Ishikawa (cell line): ENCODE measurements at regions not wholly inside any gene's neighbourhood (a gene's known extent, or its start where the extent isn't known, plus 50 kb on each side); places are given as distances from the start of the nearest gene placed in this dataset.

ENCODE experiments used
- CEBPB ChIP-seq: IDR thresholded peaks from 2 replicates; pipeline ENCODE4 v1.6.1; 2012
- CREB1 ChIP-seq: IDR thresholded peaks from 2 replicates; pipeline ENCODE4 v1.6.1; 2012; ENCODE audit warnings: low read depth
- EGR1 ChIP-seq: IDR thresholded peaks from 2 replicates; pipeline ENCODE4 v1.6.1; 2012
- EP300 ChIP-seq: IDR thresholded peaks from 2 replicates; pipeline ENCODE4 v1.6.1; 2012; ENCODE audit warnings: borderline replicate concordance
- FOXM1 ChIP-seq: IDR thresholded peaks from 2 replicates; pipeline ENCODE4 v1.6.1; 2012; ENCODE audit warnings: low read depth, borderline replicate concordance
- NFIC ChIP-seq: IDR thresholded peaks from 2 replicates; pipeline ENCODE4 v1.6.1; 2012
- RAD21 ChIP-seq: IDR thresholded peaks from 2 replicates; pipeline ENCODE4 v1.6.1; 2012; ENCODE audit warnings: low read depth
- TAF1 ChIP-seq: IDR thresholded peaks from 2 replicates; pipeline ENCODE4 v1.6.1; 2012; ENCODE audit warnings: low read depth, mild to moderate bottlenecking
- TCF12 ChIP-seq: IDR thresholded peaks from 2 replicates; pipeline ENCODE4 v1.6.1; 2012; ENCODE audit warnings: low read depth
- TEAD4 ChIP-seq: IDR thresholded peaks from 2 replicates; pipeline ENCODE4 v1.6.1; 2012
- YY1 ChIP-seq: IDR thresholded peaks from 2 replicates; pipeline ENCODE4 v1.6.1; 2012; ENCODE audit warnings: low read depth
- ZBTB7A ChIP-seq: IDR thresholded peaks from 2 replicates; pipeline ENCODE4 v1.6.1; 2012; ENCODE audit warnings: low read depth
- TF ChIP-seq, protein P1 (sequence below): IDR thresholded peaks from 2 replicates; pipeline ENCODE4 v1.6.1; 2012
- TF ChIP-seq, protein P2 (sequence below): IDR thresholded peaks from 2 replicates; pipeline ENCODE4 v1.6.1; 2012; ENCODE audit warnings: low read depth, mild to moderate bottlenecking
- TF ChIP-seq, protein P3 (sequence below): IDR thresholded peaks from 2 replicates; pipeline ENCODE4 v1.6.1; 2012

DNA sequence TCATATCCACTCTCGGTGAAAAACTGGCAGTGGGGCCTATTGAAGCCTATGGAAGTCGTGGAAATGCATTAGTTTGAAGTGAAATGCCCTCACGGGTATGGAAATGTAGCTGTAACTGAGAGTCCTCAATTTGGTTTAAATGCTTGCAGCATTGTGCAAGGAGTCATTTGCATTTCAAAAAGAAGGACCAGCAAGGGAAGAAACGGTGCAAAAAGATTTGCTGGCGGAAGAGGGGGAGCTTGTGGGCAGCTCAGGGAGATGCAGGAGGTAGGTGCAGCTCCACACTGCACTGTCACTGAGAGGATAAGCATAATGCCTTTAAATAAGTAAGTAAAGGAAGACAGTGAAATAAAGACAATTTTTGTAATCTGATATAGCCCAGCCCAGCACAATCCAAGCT is 400.4 kb upstream of the DIPK2B start:
- TF ChIP-seq CREB1 = no peak
- no peak for TF ChIP-seq YY1
- TF ChIP-seq, protein P1, sequence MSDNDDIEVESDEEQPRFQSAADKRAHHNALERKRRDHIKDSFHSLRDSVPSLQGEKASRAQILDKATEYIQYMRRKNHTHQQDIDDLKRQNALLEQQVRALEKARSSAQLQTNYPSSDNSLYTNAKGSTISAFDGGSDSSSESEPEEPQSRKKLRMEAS = no peak
- no peak for TF ChIP-seq ZBTB7A
- no peak for TF ChIP-seq TEAD4
- TF ChIP-seq NFIC = no peak

DNA sequence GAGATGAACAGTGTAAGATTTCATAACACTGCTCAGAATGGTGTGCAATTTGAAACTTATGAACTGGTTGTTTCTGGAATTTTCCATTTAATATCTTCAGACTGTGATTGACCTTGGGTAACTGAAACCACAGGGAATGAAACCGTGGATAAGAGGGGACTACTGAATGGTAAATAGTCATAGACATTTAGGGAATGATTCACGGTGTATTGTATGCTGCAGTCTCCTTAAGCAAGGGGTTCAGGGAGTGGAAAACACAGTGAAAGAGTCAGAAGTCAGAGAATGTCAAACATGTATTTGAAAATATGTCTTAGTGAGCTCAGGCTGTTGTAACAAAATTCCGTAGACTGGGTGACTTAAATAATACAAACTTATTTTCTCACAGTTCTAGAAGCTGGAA is 398.2 kb upstream of the DIPK2B start:
- TF ChIP-seq ZBTB7A (no peak), FOXM1 (no peak), YY1 (no peak), TCF12 (no peak), TAF1 (no peak), CREB1 (no peak), EGR1 (no peak), NFIC (no peak), RAD21 (no peak), TEAD4 (no peak), EP300 (no peak), CEBPB (no peak)
- TF ChIP-seq, protein P2, sequence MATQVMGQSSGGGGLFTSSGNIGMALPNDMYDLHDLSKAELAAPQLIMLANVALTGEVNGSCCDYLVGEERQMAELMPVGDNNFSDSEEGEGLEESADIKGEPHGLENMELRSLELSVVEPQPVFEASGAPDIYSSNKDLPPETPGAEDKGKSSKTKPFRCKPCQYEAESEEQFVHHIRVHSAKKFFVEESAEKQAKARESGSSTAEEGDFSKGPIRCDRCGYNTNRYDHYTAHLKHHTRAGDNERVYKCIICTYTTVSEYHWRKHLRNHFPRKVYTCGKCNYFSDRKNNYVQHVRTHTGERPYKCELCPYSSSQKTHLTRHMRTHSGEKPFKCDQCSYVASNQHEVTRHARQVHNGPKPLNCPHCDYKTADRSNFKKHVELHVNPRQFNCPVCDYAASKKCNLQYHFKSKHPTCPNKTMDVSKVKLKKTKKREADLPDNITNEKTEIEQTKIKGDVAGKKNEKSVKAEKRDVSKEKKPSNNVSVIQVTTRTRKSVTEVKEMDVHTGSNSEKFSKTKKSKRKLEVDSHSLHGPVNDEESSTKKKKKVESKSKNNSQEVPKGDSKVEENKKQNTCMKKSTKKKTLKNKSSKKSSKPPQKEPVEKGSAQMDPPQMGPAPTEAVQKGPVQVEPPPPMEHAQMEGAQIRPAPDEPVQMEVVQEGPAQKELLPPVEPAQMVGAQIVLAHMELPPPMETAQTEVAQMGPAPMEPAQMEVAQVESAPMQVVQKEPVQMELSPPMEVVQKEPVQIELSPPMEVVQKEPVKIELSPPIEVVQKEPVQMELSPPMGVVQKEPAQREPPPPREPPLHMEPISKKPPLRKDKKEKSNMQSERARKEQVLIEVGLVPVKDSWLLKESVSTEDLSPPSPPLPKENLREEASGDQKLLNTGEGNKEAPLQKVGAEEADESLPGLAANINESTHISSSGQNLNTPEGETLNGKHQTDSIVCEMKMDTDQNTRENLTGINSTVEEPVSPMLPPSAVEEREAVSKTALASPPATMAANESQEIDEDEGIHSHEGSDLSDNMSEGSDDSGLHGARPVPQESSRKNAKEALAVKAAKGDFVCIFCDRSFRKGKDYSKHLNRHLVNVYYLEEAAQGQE = no peak
- TF ChIP-seq, protein P3, sequence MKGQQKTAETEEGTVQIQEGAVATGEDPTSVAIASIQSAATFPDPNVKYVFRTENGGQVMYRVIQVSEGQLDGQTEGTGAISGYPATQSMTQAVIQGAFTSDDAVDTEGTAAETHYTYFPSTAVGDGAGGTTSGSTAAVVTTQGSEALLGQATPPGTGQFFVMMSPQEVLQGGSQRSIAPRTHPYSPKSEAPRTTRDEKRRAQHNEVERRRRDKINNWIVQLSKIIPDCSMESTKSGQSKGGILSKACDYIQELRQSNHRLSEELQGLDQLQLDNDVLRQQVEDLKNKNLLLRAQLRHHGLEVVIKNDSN = no peak
- TF ChIP-seq, protein P1 = no peak

DNA sequence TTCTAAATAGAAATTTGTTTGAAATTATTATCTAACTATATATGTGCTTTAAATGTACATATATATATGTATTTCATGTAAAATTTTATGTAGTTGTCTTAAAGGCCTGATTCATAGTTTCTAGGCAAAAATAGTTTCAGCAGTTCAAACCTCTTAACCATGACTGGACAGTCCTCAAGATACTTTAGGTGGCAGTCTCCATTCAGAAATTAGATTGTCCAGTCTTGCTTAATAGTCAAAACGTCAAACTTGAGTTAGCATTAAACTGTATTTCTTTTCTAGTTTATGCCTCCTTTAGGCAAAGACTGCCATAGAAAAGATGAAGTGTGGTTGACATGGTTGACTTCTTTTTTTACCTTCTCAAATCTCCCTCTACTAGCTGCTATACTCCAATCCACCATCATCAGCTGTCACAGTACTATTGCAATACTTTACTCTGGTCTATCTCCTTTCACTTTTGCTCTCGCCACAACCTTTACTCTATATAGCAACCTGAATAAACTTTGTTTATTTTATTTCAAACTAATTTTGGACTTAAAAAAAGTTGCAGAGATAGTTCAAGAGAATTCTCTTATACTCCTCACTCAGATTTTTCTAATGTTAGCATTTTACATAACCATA is 395.6 kb upstream of the DIPK2B start:
- no peak for TF ChIP-seq NFIC
- TF ChIP-seq ZBTB7A = no peak
- TF ChIP-seq, protein P3 = no peak
- no peak for TF ChIP-seq FOXM1
- TF ChIP-seq EGR1 = no peak
- TF ChIP-seq TEAD4 = no peak
- TF ChIP-seq, protein P2 = no peak
- TF ChIP-seq RAD21 = no peak
- TF ChIP-seq CREB1 = no peak
- TF ChIP-seq, protein P1 = no peak
- no peak for TF ChIP-seq TAF1
- TF ChIP-seq YY1 = no peak
- no peak for TF ChIP-seq CEBPB
- TF ChIP-seq TCF12 = no peak
- no peak for TF ChIP-seq EP300

DNA sequence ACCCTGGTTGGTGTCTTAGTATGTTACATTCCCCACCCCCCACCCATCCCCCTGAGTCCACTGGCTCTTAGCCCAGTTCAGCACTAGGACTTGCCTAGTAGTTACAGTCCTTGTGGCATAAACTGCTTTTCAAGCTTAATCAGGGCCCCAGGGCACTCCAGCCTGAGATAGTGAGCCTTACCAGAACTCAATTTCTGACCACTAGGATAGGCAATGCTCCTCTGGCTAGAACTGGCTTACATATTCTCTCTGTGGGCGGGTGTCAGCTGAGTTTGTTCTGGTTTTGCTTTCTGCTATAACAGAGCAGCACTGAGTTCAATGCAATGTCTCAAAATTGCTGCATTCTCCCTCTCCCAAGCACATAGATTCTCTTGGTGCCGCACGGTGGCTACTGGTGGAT is 391.4 kb upstream of the DIPK2B start:
- TF ChIP-seq RAD21 (no peak), YY1 (no peak), TAF1 (no peak), NFIC (no peak), FOXM1 (no peak), TCF12 (no peak), CEBPB (no peak), ZBTB7A (no peak), EGR1 (no peak), CREB1 (no peak), EP300 (no peak)
- TF ChIP-seq, protein P3 = no peak

DNA sequence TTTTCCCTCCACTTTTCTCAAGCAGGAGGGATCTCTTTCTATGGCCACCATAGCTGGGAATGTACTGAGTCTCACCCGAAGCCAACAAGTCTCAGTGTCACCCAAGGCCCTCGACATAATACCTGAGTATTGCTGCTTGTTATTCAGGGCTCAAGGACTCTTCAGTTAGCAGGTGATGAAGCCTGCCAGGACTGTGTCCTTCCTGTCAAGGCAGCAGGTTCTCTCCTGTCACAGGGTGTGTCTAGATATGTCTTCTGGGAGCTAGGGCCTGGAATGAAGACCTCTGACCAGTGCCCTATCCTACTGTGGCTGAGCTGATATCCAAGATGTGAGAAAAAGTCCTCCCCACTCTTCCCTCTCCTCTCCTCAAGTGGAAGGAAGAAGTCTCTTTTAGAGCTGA is 391.0 kb upstream of the DIPK2B start:
- TF ChIP-seq FOXM1 (no peak), EGR1 (no peak), NFIC (no peak), TCF12 (no peak), TAF1 (no peak), ZBTB7A (no peak), TEAD4 (no peak)
- TF ChIP-seq, protein P2 = no peak
- TF ChIP-seq, protein P3 = no peak
